Breast epithelium (tissue), 4 donors: ENCODE measurements at regions not wholly inside any gene's neighbourhood (a gene's known extent, or its start where the extent isn't known, plus 50 kb on each side); places are given as distances from the start of the nearest gene placed in this dataset.

Experiments used
- DNase-seq, 2 donors: peaks; one replicate each; pipeline ENCODE4 v3.0.0-alpha.2; 2019; ENCODE audit warnings: low spot score in 2 of 2
- H3K27ac ChIP-seq, 2 donors: fragments of 200-600 bp; sonication (generic) in 1 of 2; one replicate each; pipeline ENCODE4 v1.5.1; 2016 to 2019; ENCODE audit warnings: mild to moderate bottlenecking in 1 of 2
- H3K27me3 ChIP-seq, 2 donors: fragments of 200-600 bp; sonication (generic) in 1 of 2; one replicate each; pipeline versions ENCODE4 v1.5.1 to v1.6.0; 2017 to 2019; ENCODE audit warnings: control low read depth in 1 of 2, mild to moderate bottlenecking in 1 of 2
- H3K36me3 ChIP-seq: fragments of 200-600 bp; one replicate; pipeline ENCODE4 v1.5.1; 2019
- H3K4me1 ChIP-seq, 2 donors: fragments of 200-600 bp; sonication (generic); one replicate each; pipeline ENCODE4 v1.5.1; 2016 to 2019; ENCODE audit warnings: control low read depth in 1 of 2
- H3K4me3 ChIP-seq, 3 donors: fragments of 200-600 bp; sonication (generic); 1 replicate in 2 of 3; 2 replicates in 1 of 3; pipeline ENCODE4 v1.5.1; 2016 to 2019; ENCODE audit warnings: mild to moderate bottlenecking in 3 of 3, moderate library complexity in 2 of 3
- H3K9me3 ChIP-seq, 2 donors: fragments of 200-600 bp; sonication (generic) in 1 of 2; one replicate each; pipeline ENCODE4 v1.5.1; 2016 to 2019; ENCODE audit warnings: control low read depth in 1 of 2
- POLR2A ChIP-seq: fragments of 450-650 bp; IDR thresholded peaks from one replicate; pipeline ENCODE4 v1.6.1; 2016; ENCODE audit warnings: antibody characterized with exemption, mild to moderate bottlenecking, moderate library complexity
- POLR2AphosphoS5 ChIP-seq, 3 donors: sonication (generic); formaldehyde crosslinking; IDR thresholded peaks; one replicate each; pipeline ENCODE4 v1.6.1; 2017; ENCODE audit warnings: antibody characterized with exemption in 3 of 3
- intact Hi-C: fragments of 100-400 bp; cut with DNase I; formaldehyde crosslinking; loops from one replicate; pipeline ENCODE4 v1.15.1; 2023; ENCODE audit warnings: low total_unique reads
- TF ChIP-seq, protein P1 (sequence below), 3 donors: fragments of 450-650 bp; IDR thresholded peaks; one replicate each; pipeline ENCODE4 v1.5.1; 2016 to 2017; ENCODE audit warnings: antibody characterized with exemption in 3 of 3, mild to moderate bottlenecking in 3 of 3, moderate library complexity in 3 of 3

DNA sequence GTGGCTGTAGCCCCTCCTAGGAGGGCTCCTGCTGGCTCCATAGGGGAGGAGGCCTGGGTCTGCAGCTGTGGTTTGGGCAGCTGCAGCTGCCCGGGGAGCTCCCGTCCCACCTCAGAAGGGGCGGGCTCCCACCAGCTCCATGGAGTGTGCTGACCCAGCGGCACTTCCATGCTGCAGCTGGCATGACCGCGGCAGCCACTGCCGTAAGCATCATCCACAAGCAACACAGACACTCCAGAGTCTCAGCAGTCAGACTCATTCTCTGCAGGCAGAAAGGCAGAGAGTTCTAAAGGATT is 660.1 kb upstream of the RAB6C start:
- no peaks in the 10 kb centered on the region for H3K4me1 ChIP-seq
- TF ChIP-seq, protein P1, sequence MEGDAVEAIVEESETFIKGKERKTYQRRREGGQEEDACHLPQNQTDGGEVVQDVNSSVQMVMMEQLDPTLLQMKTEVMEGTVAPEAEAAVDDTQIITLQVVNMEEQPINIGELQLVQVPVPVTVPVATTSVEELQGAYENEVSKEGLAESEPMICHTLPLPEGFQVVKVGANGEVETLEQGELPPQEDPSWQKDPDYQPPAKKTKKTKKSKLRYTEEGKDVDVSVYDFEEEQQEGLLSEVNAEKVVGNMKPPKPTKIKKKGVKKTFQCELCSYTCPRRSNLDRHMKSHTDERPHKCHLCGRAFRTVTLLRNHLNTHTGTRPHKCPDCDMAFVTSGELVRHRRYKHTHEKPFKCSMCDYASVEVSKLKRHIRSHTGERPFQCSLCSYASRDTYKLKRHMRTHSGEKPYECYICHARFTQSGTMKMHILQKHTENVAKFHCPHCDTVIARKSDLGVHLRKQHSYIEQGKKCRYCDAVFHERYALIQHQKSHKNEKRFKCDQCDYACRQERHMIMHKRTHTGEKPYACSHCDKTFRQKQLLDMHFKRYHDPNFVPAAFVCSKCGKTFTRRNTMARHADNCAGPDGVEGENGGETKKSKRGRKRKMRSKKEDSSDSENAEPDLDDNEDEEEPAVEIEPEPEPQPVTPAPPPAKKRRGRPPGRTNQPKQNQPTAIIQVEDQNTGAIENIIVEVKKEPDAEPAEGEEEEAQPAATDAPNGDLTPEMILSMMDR (IDR thresholded peaks at IDR 0.05), result no peak
- TF ChIP-seq POLR2AphosphoS5 (IDR thresholded peaks at IDR 0.05) (no peak), POLR2A (no peak)
- intact Hi-C loops, result no loop called here
- H3K27me3 ChIP-seq, result no peaks in the 10 kb centered on the region
- H3K9me3 ChIP-seq, result no peaks in the 10 kb centered on the region
- no peak overlapping the region for H3K27ac ChIP-seq
- no peak overlapping the region for H3K4me3 ChIP-seq
- H3K36me3 ChIP-seq, result no peaks in the 10 kb centered on the region
- no peak for DNase-seq

DNA sequence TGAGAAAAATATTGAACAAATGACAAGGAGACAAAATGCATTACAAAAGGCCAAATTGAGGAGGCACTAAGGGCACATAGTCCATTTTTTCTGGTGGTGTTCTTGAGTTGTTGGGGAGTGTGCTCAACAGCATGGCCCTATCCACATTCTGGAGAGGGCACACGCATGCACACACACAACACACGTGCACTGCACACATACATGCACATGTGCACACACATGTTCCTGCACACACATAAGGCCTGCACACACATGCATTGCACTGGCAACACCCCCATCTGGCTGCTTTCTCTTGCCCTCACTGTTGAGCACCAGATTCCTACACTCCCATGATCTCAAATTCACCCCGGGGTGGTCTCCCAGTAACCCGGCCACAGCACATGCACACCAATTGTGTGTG is 659.2 kb upstream of the RAB6C start:
- no peak for DNase-seq
- Histone ChIP-seq H3K4me3 (no peak overlapping the region), H3K36me3 (no peaks in the 10 kb centered on the region), H3K4me1 (no peaks in the 10 kb centered on the region), H3K9me3 (no peaks in the 10 kb centered on the region), H3K27me3 (no peaks in the 10 kb centered on the region), H3K27ac (no peak overlapping the region)
- intact Hi-C loops, result no loop called here
- TF ChIP-seq POLR2A, result no peak
- TF ChIP-seq, protein P1 (IDR thresholded peaks at IDR 0.05), result no peak
- no peak for TF ChIP-seq POLR2AphosphoS5 (IDR thresholded peaks at IDR 0.05)

DNA sequence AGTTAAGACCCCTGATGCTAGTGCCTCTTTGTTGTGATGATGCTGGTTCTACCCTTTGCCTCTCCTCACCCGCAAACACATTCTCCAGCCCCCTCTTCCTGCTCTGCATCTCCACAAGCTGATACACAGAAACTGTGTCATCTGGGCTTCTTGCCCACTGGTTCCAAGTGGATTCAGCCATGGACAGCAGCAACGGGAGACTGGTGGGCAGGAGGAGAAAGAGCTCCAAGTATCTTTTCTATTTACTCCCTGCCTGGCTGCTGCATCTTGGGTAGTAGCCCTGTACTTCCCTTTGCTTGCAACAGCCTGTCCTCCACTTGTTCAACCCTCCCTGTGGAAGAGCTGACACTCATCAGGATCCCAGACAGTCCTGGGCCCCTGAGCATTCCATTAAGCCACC is 655.1 kb upstream of the RAB6C start:
- no peaks in the 10 kb centered on the region for H3K9me3 ChIP-seq
- H3K4me3 ChIP-seq, result no peak overlapping the region
- TF ChIP-seq POLR2A, result no peak
- TF ChIP-seq POLR2AphosphoS5 (IDR thresholded peaks at IDR 0.05), result no peak
- TF ChIP-seq, protein P1 (IDR thresholded peaks at IDR 0.05), result no peak
- no peak overlapping the region for H3K27ac ChIP-seq
- H3K4me1 ChIP-seq, result no peaks in the 10 kb centered on the region
- DNase-seq, result no peak
- no peaks in the 10 kb centered on the region for H3K27me3 ChIP-seq
- no peaks in the 10 kb centered on the region for H3K36me3 ChIP-seq
- intact Hi-C loops, result no loop called here

DNA sequence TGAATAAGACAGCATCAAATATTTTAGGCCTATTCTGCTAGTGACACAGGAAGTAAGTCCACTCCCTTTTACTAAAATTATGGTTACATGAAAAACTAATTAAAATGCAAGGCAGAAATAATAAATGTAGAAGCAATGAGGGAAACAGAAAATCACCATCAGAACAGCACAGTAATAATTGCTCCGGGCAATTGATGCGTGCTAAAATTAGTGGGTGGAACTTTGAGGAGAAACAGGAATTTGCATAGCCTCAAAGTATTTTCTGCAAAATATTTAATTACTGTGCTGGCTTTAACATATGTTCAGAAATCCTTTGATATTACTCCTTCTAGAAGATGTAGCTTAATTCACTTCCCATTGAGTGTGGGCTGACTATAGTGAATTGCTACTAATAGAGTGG is 654.3 kb upstream of the RAB6C start:
- TF ChIP-seq POLR2AphosphoS5 (IDR thresholded peaks at IDR 0.05) (no peak), POLR2A (no peak)
- TF ChIP-seq, protein P1 (IDR thresholded peaks at IDR 0.05), result no peak
- H3K36me3 ChIP-seq, result no peaks in the 10 kb centered on the region
- H3K27me3 ChIP-seq, result no peaks in the 10 kb centered on the region
- intact Hi-C loops, result no loop called here
- no peak overlapping the region for H3K4me3 ChIP-seq
- H3K4me1 ChIP-seq, result no peaks in the 10 kb centered on the region
- no peak for DNase-seq
- no peak overlapping the region for H3K27ac ChIP-seq
- no peaks in the 10 kb centered on the region for H3K9me3 ChIP-seq

DNA sequence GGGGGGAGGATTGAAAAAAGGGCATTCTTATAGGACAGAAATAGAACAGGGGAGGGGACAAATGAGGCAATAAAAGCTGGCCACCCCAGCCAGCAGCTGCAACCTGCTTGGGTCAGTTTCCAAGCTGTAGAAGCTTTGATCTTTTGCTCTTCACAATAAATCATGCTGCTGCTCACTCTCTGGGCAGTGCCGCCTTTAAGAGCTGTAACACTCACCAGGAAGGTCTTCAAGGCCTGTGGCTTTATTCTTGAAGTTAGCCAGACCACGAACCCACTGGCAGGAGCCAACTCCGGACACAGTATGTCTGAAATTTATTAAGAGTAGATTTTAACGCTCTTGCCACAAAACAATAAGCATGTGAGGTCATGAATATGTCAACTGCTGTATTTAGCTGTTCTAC is 649.9 kb upstream of the RAB6C start:
- Histone ChIP-seq H3K4me1 (no peaks in the 10 kb centered on the region), H3K4me3 (no peak overlapping the region), H3K9me3 (no peaks in the 10 kb centered on the region), H3K36me3 (no peaks in the 10 kb centered on the region), H3K27me3 (no peaks in the 10 kb centered on the region), H3K27ac (no peak overlapping the region)
- no peak for DNase-seq
- intact Hi-C loops, result no loop called here
- TF ChIP-seq POLR2AphosphoS5 (IDR thresholded peaks at IDR 0.05) (no peak), POLR2A (no peak)
- TF ChIP-seq, protein P1 (IDR thresholded peaks at IDR 0.05), result no peak
